ENCODE measurements at regions not wholly inside any gene's neighbourhood (a gene's known extent, or its start where the extent isn't known, plus 50 kb on each side); places are given as distances from the start of the nearest gene placed in this dataset.

DNA sequence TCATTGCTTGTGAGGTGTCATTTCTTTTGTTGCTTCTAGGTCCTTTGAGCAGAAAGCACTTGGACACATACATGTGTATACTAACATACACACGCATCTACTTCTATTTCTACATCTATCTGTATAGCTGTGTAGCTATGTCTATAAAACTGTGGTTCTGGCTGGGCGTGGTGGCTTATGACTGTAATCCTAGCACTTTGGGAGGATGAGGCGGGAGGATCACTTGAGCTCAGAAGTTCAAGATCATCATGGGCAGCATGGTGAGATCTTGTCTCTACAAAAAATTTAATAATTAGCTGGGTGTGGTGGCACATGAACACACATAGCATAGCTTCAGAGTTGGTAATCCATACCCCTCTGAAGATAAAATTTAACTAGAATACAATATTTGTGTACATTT is 65.0 kb upstream of the MAGI1 start:
- TF ChIP-seq, protein P1, sequence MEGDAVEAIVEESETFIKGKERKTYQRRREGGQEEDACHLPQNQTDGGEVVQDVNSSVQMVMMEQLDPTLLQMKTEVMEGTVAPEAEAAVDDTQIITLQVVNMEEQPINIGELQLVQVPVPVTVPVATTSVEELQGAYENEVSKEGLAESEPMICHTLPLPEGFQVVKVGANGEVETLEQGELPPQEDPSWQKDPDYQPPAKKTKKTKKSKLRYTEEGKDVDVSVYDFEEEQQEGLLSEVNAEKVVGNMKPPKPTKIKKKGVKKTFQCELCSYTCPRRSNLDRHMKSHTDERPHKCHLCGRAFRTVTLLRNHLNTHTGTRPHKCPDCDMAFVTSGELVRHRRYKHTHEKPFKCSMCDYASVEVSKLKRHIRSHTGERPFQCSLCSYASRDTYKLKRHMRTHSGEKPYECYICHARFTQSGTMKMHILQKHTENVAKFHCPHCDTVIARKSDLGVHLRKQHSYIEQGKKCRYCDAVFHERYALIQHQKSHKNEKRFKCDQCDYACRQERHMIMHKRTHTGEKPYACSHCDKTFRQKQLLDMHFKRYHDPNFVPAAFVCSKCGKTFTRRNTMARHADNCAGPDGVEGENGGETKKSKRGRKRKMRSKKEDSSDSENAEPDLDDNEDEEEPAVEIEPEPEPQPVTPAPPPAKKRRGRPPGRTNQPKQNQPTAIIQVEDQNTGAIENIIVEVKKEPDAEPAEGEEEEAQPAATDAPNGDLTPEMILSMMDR (IDR thresholded peaks at IDR 0.05; ENCODE audit: extremely low read depth, missing control alignments): no peak
- no peak for DNase-seq (ENCODE audit: low spot score)

DNA sequence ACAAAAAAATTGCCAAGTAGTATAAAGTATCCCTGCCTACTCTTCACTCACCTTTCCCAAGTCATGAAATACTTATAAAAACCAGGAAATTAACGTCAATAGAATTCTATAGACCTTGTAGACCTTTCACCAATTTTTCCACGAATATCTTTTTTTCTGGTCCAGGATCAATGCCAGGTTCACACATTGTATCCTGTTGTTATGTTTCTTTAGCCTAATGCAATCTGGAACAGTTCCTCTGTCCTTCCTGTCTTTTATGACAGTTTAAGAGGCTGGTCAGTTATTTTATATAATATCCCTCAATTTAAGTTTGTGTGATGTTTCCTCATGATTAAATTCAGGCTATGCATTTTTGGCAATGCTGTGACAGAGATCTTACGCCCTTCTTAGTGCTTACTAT is 63.2 kb upstream of the MAGI1 start:
- TF ChIP-seq, protein P1 (IDR thresholded peaks at IDR 0.05; ENCODE audit: extremely low read depth, missing control alignments): no peak
- DNase-seq (ENCODE audit: low spot score): no peak

DNA sequence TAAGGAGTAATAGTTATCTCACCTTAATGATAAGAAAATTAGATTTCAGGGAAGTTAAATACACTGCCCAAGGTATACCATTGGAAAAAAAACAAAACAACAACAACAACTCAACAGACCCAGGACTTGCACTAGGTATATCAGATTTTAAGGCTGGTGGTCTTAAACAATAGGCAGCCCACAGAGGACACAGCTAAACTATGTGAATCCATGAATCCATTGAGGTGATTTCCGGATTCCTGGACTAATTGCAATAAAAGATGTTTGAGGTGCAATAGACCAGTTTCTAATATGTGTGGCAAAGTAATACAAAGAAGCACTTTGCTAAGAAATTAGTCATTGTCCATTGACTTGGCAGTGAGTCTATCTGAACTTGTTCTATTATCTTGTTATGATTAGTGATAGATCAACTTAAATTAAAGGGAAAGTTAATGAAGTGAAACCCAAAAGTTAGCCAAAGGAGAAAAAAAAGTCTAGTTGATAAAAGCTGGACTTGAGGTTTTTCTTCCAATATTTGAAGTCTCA is 60.9 kb upstream of the MAGI1 start:
- TF ChIP-seq, protein P1 (IDR thresholded peaks at IDR 0.05; ENCODE audit: extremely low read depth, missing control alignments): no peak
- DNase-seq (ENCODE audit: low spot score): no peak

DNA sequence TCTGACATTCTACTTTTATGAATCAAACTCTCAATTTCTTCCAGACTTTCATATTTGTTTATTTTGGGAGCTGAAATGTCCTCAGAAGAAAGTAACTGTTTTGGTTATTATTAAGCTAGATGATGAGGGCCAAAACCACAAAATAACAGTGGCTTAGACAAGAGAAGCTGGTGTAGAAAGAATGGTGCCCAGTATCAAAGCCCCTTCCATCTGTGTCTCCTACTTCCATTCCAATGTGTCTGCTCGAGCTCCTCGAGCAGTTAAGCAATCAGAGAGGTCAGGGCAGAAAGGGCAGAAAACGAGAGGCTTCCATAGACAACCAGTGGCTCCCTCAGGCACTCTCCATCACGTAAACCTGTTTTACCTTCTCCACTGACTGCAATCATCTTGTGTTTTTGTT is 59.7 kb upstream of the MAGI1 start:
- TF ChIP-seq, protein P1 (IDR thresholded peaks at IDR 0.05; ENCODE audit: extremely low read depth, missing control alignments): no peak
- no peak for DNase-seq (ENCODE audit: low spot score)

DNA sequence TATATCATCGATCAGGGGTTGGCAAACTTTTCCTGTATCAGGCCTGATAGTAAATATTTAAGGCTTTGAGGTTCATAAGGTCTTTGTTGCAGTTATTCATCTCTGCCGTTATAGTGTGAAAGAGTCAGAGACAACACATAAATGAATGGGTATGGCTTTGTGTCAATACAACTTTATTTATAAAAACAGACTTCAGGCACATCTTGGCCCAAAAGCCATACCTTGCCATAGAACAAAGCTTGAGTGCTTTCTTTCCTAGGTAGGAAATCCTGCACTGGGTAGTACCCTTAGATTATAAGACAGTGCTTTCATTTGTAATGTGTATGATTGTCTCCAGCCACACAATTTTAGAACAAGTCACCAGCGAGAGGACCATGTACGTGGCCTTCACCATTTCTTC is 58.9 kb upstream of the MAGI1 start:
- TF ChIP-seq, protein P1 (IDR thresholded peaks at IDR 0.05; ENCODE audit: extremely low read depth, missing control alignments): no peak
- DNase-seq (ENCODE audit: low spot score): no peak

DNA sequence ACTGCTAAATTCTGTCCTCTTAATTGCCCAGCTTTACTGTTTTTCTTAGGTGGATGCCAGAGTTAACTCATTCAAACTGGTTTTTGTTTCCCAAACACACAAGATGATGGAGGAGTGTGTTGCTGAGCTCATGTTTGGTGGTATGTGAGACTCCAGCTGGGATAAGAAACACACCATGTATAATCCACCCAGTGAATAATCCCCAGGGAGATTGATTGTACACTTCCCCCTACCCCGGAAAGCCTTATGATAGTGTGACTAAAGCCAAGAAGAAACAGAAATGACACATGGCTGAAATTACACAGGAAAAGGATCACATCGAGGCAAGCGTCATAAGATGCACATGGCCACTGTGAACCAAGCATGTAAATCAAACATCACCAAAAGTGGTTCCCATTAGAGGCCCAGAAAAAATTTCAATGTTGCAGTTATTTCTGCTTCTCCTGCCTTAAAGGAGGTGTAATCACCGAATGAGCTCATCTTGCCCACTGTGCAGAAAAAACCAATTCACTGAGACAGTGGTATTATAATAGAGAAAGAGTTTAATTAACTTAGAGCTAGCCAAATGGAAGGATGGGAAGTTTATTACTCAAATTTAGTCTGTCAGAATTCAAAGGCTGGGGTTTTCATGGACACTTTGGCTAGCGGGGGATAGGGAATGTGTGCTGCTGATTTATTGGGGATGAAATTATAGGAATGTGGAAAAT is 56.7 kb upstream of the MAGI1 start:
- TF ChIP-seq, protein P1 (IDR thresholded peaks at IDR 0.05; ENCODE audit: extremely low read depth, missing control alignments): no peak
- no peak for DNase-seq (ENCODE audit: low spot score)

DNA sequence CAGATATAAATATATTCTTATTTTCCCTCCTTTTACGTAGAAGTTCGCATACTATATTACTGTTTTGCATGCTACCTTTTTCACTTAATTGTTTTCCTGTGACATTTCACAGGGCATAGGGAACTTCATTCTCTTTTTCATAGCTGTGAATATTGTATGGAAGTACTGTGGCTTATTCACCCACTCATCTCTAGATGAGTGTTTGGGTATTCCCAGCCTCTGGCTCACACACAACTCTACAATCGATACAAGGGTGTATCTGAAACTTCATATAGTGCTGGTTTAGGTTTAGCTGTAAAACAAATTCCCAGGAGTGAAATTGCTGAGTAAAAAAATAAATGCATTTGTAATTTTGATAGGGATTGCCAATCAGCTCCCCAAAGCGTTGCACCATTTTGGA is 55.3 kb upstream of the MAGI1 start:
- TF ChIP-seq, protein P1 (IDR thresholded peaks at IDR 0.05; ENCODE audit: extremely low read depth, missing control alignments): no peak
- DNase-seq (ENCODE audit: low spot score): no peak

Data from GM20000 (cell line).